AG04450 (cell line): ENCODE measurements at regions not wholly inside any gene's neighbourhood (a gene's known extent, or its start where the extent isn't known, plus 50 kb on each side); places are given as distances from the start of the nearest gene placed in this dataset.

Source experiments
- CTCF ChIA-PET: fragments of 300-600, 350-600 bp; formaldehyde crosslinking; extraction: SDS; loops from one replicate; lab custom pipeline; 2022; ENCODE audit warnings: antibody characterized with exemption, inconsistent platforms; lab: Charles Lee
- POLR2A ChIA-PET: fragments of 350-600 bp; formaldehyde crosslinking; extraction: SDS; loops from one replicate; lab custom pipeline; 2021; ENCODE audit warnings: antibody characterized with exemption, inconsistent platforms; lab: Yijun Ruan, JAX
- DNase-seq: peaks from one replicate; pipeline ENCODE4 v3.0.0-alpha.2; 2011; ENCODE audit warnings: low read depth, low spot score
- H3K27ac ChIP-seq: one replicate; pipeline ENCODE4 v1.5.1; 2012; ENCODE audit warnings: low read depth, low read length, control low read depth
- H3K27me3 ChIP-seq: one replicate; pipeline ENCODE4 v1.6.0; 2012; ENCODE audit warnings: low read length; ENCODE audit not compliant: control insufficient read depth, insufficient read depth
- H3K4me3 ChIP-seq: 2 replicates; pipeline ENCODE4 v1.5.1; 2011; ENCODE audit warnings: mild to moderate bottlenecking, low read depth, low read length, control low read depth
- H3K9me3 ChIP-seq: 2 replicates; pipeline ENCODE4 v1.5.1; 2012; ENCODE audit warnings: low read length; ENCODE audit not compliant: control insufficient read depth, insufficient read depth
- TF ChIP-seq, protein P1 (sequence below): IDR thresholded peaks from 2 replicates; pipeline ENCODE4 v1.5.1; 2011; ENCODE audit warnings: low read depth, low read length, control low read depth, inconsistent platforms

DNA sequence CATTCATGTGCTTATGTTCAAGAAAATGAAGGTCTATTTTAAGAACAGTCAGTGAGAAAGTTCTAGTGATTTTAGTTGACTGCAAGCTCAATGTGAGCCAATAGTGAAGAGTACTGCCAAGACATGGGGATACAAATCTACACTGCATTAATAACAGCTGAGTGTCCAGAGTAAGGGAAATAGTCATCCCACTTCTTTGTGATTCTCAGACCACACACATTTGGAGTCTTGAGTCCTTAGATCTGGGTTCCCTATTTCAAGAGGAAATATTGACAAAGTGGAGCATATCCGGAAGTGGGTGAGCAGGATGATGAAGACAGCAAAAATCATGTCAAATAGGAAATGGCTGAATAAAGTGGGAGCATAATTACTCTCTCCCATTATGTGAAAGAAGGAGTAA is 171.1 kb downstream of the LARP7 start:
- ChIA-PET CTCF (no interaction called here), POLR2A (no interaction called here)
- Histone ChIP-seq H3K27ac (no peak overlapping the region), H3K27me3 (no peaks in the 10 kb centered on the region), H3K9me3 (no peaks in the 10 kb centered on the region), H3K4me3 (no peak overlapping the region)
- DNase-seq, result no peak
- TF ChIP-seq, protein P1, sequence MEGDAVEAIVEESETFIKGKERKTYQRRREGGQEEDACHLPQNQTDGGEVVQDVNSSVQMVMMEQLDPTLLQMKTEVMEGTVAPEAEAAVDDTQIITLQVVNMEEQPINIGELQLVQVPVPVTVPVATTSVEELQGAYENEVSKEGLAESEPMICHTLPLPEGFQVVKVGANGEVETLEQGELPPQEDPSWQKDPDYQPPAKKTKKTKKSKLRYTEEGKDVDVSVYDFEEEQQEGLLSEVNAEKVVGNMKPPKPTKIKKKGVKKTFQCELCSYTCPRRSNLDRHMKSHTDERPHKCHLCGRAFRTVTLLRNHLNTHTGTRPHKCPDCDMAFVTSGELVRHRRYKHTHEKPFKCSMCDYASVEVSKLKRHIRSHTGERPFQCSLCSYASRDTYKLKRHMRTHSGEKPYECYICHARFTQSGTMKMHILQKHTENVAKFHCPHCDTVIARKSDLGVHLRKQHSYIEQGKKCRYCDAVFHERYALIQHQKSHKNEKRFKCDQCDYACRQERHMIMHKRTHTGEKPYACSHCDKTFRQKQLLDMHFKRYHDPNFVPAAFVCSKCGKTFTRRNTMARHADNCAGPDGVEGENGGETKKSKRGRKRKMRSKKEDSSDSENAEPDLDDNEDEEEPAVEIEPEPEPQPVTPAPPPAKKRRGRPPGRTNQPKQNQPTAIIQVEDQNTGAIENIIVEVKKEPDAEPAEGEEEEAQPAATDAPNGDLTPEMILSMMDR, result no peak

DNA sequence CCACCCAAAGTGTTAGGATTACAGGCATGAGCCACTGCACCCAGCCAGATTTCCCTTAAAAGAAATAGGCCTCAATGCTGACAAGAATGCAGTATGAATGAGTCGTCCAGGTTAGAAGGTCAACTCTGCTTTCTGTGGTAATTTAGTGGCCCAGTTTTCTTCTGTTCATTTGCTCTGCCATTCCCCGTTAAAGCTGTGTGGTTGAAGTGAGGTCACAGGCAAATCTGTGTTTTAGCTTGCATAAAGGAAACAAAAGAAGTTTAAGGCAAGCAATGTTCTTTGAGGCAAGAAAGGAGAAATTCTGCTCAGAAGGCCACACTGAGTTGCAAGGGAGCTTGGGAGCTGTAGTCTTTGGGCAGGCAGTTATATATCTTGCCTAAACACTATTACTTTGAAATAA is 176.8 kb downstream of the LARP7 start:
- CTCF ChIA-PET, result interaction anchor here (0.6 to 1.9 kb wide), 3 partner anchors 48 to 169 kb away, joined by 3 to 5 read pairs (median 4); no protein-coding TSS in a partner anchor
- Histone ChIP-seq H3K9me3 (no peaks in the 10 kb centered on the region), H3K4me3 (no peak overlapping the region), H3K27ac (no peak overlapping the region), H3K27me3 (no peaks in the 10 kb centered on the region)
- TF ChIP-seq, protein P1, result no peak
- POLR2A ChIA-PET, result no interaction called here
- DNase-seq, result peak; percentile 4

DNA sequence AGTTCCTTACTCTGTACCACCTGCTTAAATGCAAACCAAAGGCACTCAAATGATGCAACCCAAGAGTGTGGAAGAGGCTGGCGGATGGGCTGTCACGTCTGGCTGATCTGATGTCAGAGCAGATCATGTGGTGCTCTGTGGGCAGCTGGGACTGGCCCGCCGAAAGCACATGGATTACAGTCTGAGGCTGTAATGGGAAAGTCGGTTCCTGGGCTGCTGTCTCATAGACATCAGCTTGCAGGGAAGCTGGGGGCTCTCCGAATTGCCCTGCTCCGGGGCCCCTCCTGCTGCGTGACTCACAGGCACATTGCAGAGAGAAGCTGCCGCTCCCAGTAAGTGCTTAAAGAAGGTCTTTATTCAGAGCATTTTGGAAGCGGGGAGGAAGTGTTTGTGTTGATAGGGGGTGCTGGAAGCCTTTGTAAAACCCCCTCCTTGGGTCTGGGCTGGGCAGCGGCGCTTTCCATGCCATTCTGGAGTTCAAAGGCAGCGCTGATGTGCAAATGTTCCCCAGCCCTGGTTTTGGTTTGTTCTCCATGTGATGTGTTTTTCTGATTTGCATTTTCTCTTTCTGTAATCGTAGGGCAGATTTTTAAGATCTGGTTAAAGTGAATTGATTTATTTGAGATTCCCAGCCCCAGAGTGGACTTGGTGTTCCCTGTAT is 181.1 kb downstream of the LARP7 start:
- TF ChIP-seq, protein P1, result no peak
- ChIA-PET CTCF (interaction anchor here (1.2 to 2.3 kb wide), 2 partner anchors 53 to 120 kb away, joined by 3 to 7 read pairs; no protein-coding TSS in a partner anchor), POLR2A (no interaction called here)
- H3K27ac ChIP-seq, result peak overlapping the region; percentile 57
- H3K27me3 ChIP-seq, result no peaks in the 10 kb centered on the region
- peak; percentile 56 for DNase-seq
- peak overlapping the region; percentile 56 for H3K4me3 ChIP-seq
- no peaks in the 10 kb centered on the region for H3K9me3 ChIP-seq

DNA sequence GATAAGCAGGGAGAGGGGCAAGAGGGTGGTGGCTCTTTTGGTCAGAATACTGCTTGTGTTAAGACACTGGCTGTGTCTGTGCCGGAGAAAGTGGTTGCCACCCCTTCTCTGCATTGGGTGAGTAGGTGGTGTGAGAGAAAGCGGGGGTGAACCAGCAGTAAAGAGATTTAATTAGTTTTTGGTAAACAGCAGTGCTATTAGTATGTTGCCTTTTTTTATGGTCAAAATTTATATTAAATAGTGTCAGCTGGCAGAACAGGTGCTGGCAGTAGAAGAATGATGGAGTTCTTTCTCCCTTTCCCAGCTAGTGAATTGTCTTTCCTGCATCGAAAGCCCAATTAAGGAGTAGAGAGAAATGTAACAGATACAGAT is 181.6 kb downstream of the LARP7 start:
- TF ChIP-seq, protein P1, result no peak
- no peaks in the 10 kb centered on the region for H3K9me3 ChIP-seq
- H3K27me3 ChIP-seq, result no peaks in the 10 kb centered on the region
- H3K27ac ChIP-seq, result peak overlapping the region; percentile 57
- H3K4me3 ChIP-seq, result peak overlapping the region; percentile 56
- no peak for DNase-seq
- ChIA-PET POLR2A (no interaction called here), CTCF (interaction anchor here (1.2 kb wide), 1 partner anchor 120 kb away, joined by 3 read pairs; no protein-coding TSS in a partner anchor)

DNA sequence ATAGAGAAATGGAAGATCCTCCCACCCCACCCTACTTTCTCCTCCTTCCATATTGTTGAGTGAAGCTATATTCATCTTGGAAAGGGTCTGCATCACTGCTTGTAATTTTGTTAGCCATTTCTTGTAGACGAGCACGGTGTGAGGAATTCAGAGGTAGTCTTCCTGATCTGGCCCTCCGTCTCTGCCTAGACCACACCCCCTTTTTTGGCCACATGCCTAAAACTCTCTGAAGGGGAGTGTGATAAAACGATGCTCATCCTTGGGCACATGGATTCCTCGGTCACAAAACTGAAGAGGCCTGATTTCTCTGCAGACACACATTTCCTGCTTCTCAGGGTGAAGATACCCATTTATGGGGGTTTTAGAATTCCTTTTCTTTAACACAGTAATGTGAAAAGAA is 182.8 kb downstream of the LARP7 start:
- CTCF ChIA-PET, result no interaction called here
- no peak overlapping the region for H3K27ac ChIP-seq
- POLR2A ChIA-PET, result no interaction called here

More for the DNA sequence above, 182.8 kb downstream of the LARP7 start:
- Histone ChIP-seq H3K9me3 (no peaks in the 10 kb centered on the region), H3K27me3 (no peaks in the 10 kb centered on the region), H3K4me3 (no peak overlapping the region)
- DNase-seq, result no peak
- TF ChIP-seq, protein P1, result no peak
